Liver (tissue), 8 donors: ENCODE measurements at regions not wholly inside any gene's neighbourhood (a gene's known extent, or its start where the extent isn't known, plus 50 kb on each side); places are given as distances from the start of the nearest gene placed in this dataset.

Experiments
- DNase-seq: peaks from one replicate; pipeline ENCODE4 v3.0.0-alpha.2; 2017; ENCODE audit warnings: low spot score
- H3K27ac ChIP-seq, 2 donors: one replicate each; pipeline ENCODE4 v1.7.0; 2013; ENCODE audit warnings: inconsistent platforms in 2 of 2, low read length in 2 of 2, control low read depth in 1 of 2, low read depth in 1 of 2, mild to moderate bottlenecking in 1 of 2
- H3K27me3 ChIP-seq, 4 donors: one replicate each; pipeline versions ENCODE4 v1.6.1 to v1.7.0; 2013; ENCODE audit warnings: low read length in 3 of 4, inconsistent platforms in 1 of 4, mild to moderate bottlenecking in 1 of 4, moderate library complexity in 1 of 4; ENCODE audit not compliant: control insufficient read depth in 4 of 4, insufficient read depth in 4 of 4
- H3K36me3 ChIP-seq, 4 donors: one replicate each; pipeline versions ENCODE4 v1.6.1 to v1.7.0; 2013; ENCODE audit warnings: low read length in 3 of 4, mild to moderate bottlenecking in 3 of 4, low read depth in 1 of 4, moderate library complexity in 1 of 4; ENCODE audit not compliant: control insufficient read depth in 4 of 4, insufficient read depth in 3 of 4
- H3K4me1 ChIP-seq, 4 donors: one replicate each; pipeline versions ENCODE4 v1.6.1 to v1.7.0; 2013; ENCODE audit warnings: low read length in 3 of 4, mild to moderate bottlenecking in 3 of 4, moderate library complexity in 1 of 4; ENCODE audit not compliant: control insufficient read depth in 4 of 4, insufficient read depth in 4 of 4
- H3K4me3 ChIP-seq, 3 donors: one replicate each; pipeline versions ENCODE4 v1.6.1 to v1.7.0; 2013; ENCODE audit warnings: low read length in 3 of 3, control low read depth in 1 of 3, low read depth in 1 of 3, mild to moderate bottlenecking in 1 of 3
- H3K9ac ChIP-seq, 2 donors: one replicate each; pipeline ENCODE4 v1.7.0; 2013; ENCODE audit warnings: low read length in 2 of 2, mild to moderate bottlenecking in 2 of 2, moderate library complexity in 2 of 2, control low read depth in 1 of 2, low read depth in 1 of 2
- H3K9me3 ChIP-seq, 4 donors: one replicate each; pipeline versions ENCODE4 v1.6.1 to v1.7.0; 2013; ENCODE audit warnings: low read length in 3 of 4; ENCODE audit not compliant: control insufficient read depth in 4 of 4
- ATF3 ChIP-seq: IDR thresholded peaks from 2 replicates; pipeline ENCODE4 v1.6.1; 2016; ENCODE audit warnings: antibody characterized with exemption
- CTCF ChIP-seq: fragments of 150-350 bp; IDR thresholded peaks from 2 replicates; pipeline ENCODE4 v1.5.1; 2017; ENCODE audit warnings: improper control_type of control experiment, low read depth, low read length; ENCODE audit not compliant: missing input control
- EGR1 ChIP-seq, 2 donors: IDR thresholded peaks; 2 replicates each; pipeline ENCODE4 v1.6.1; 2016 to 2018; ENCODE audit warnings: antibody characterized with exemption in 2 of 2, low read depth in 2 of 2
- GABPA ChIP-seq, 2 donors: IDR thresholded peaks in 1 of 2; conservative IDR thresholded peaks in 1 of 2; 2 replicates each; pipeline ENCODE4 v1.6.1; 2016; ENCODE audit warnings: antibody characterized with exemption in 2 of 2, mild to moderate bottlenecking in 1 of 2, moderate library complexity in 1 of 2
- HNF4G ChIP-seq: IDR thresholded peaks from 2 replicates; pipeline ENCODE4 v1.6.1; 2016; ENCODE audit warnings: antibody characterized with exemption
- MAX ChIP-seq: IDR thresholded peaks from 2 replicates; pipeline ENCODE4 v1.6.1; 2016; ENCODE audit warnings: antibody characterized with exemption
- NR2F2 ChIP-seq: IDR thresholded peaks from 2 replicates; pipeline ENCODE4 v1.6.1; 2016; ENCODE audit warnings: antibody characterized with exemption
- RAD21 ChIP-seq, 2 donors: IDR thresholded peaks; 2 replicates each; pipeline ENCODE4 v1.6.1; 2016; ENCODE audit warnings: antibody characterized with exemption in 2 of 2, mild to moderate bottlenecking in 2 of 2
- REST ChIP-seq: IDR thresholded peaks from 2 replicates; pipeline ENCODE4 v1.6.1; 2016; ENCODE audit warnings: antibody characterized with exemption, mild to moderate bottlenecking
- RXRA ChIP-seq, 2 donors: IDR thresholded peaks; 2 replicates each; pipeline ENCODE4 v1.6.1; 2017 to 2018; ENCODE audit warnings: antibody characterized with exemption in 2 of 2, mild to moderate bottlenecking in 1 of 2
- SP1 ChIP-seq: IDR thresholded peaks from 2 replicates; pipeline ENCODE4 v1.6.1; 2018; ENCODE audit warnings: antibody characterized with exemption, mild to moderate bottlenecking
- TAF1 ChIP-seq: conservative IDR thresholded peaks from 2 replicates; pipeline ENCODE4 v1.6.1; 2016; ENCODE audit warnings: antibody characterized with exemption, mild to moderate bottlenecking
- YY1 ChIP-seq: IDR thresholded peaks from 2 replicates; pipeline ENCODE4 v1.6.1; 2016; ENCODE audit warnings: antibody characterized with exemption, mild to moderate bottlenecking
- ZBTB33 ChIP-seq: IDR thresholded peaks from 2 replicates; pipeline ENCODE4 v1.6.1; 2016; ENCODE audit warnings: antibody characterized with exemption
- WGBS: extraction: QIAGEN DNeasy Blood & Tissue Kit; methylation state at CpG from one replicate; pipeline ENCODE4 v1.1.7; 2013; 5-methylcytosine and 5-hydroxymethylcytosine counted together
- donor health status: healthy.
- donor health status: healthy.
- donor health status: healthy.
- donor health status: healthy.
- donor health status: healthy.

GRCh38 chr12:94803939-94804338 is 153.6 kb upstream of the TMCC3 start:
- no peak overlapping the region for H3K4me3 ChIP-seq
- no peaks in the 10 kb centered on the region for H3K27me3 ChIP-seq
- H3K27ac ChIP-seq = no peak overlapping the region
- no peaks in the 10 kb centered on the region for H3K36me3 ChIP-seq
- no peaks in the 10 kb centered on the region for H3K9me3 ChIP-seq
- no peak for DNase-seq
- no peak overlapping the region for H3K9ac ChIP-seq
- H3K4me1 ChIP-seq = no peaks in the 10 kb centered on the region
- TF ChIP-seq REST (no peak), ATF3 (no peak), HNF4G (no peak), RAD21 (IDR thresholded peaks at IDR 0.05) (no peak), ZBTB33 (no peak), TAF1 (no peak), MAX (no peak), NR2F2 (no peak), SP1 (no peak)
- WGBS = 75% methylated on average over 4 of the region's 4 CpGs

- no peaks in the 10 kb centered on the region for H3K4me1 ChIP-seq
- no peaks in the 10 kb centered on the region for H3K36me3 ChIP-seq
- no peaks in the 10 kb centered on the region for H3K27me3 ChIP-seq
- no peak overlapping the region for H3K27ac ChIP-seq
- H3K9ac ChIP-seq = no peak overlapping the region
- H3K9me3 ChIP-seq = no peaks in the 10 kb centered on the region
- H3K4me3 ChIP-seq = no peak overlapping the region
- WGBS = 42% methylated on average over 3 of the region's 3 CpGs
- TF ChIP-seq EGR1 (IDR thresholded peaks at IDR 0.05; ENCODE audit: low read depth in 2 of 2) = no peak
- no peak for TF ChIP-seq REST
- no peak for TF ChIP-seq TAF1
- no peak for TF ChIP-seq YY1
- TF ChIP-seq RAD21 (IDR thresholded peaks at IDR 0.05) = no peak
- no peak for TF ChIP-seq ZBTB33
- no peak for TF ChIP-seq MAX
- TF ChIP-seq ATF3 = no peak
- TF ChIP-seq RXRA (IDR thresholded peaks at IDR 0.05) = no peak
- TF ChIP-seq HNF4G = no peak
- no peak for TF ChIP-seq GABPA (IDR thresholded peaks at IDR 0.05 in 1 of 2, conservative IDR thresholded peaks at IDR 0.05 in 1 of 2)
- no peak for TF ChIP-seq CTCF
- DNase-seq = no peak
These were observed 152.4 kb upstream of the TMCC3 start for GRCh38 chr12:94802796-94803195.
